ENCODE measurements at regions not wholly inside any gene's neighbourhood (a gene's known extent, or its start where the extent isn't known, plus 50 kb on each side); places are given as distances from the start of the nearest gene placed in this dataset.

GRCh38 chr2:120876526-120877280 is 141.0 kb downstream of the GLI2 start:
- CTCF ChIA-PET: interaction anchor here (0.6 kb wide), 1 partner anchor 192 kb away, joined by 4 read pairs; no protein-coding TSS in a partner anchor

DNA sequence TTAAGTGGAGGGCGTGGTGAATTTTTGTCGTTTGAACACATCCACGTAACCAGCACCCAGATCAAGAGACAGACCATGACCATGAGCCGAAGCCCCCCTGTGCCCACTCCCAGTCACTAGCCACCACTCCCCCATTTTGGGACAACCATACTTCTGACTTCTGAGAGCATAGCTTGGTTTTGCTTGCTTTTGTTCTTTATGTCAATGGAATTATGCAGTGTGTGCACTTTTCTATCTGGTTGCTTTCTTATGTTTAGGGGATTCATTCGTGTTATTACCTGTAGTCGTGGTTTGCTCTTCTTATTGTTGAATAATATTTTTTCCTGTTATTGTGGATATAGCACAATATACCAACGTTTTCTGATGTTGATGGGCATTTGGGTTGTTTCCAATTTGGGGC is 141.7 kb downstream of the GLI2 start:
- POLR2A ChIA-PET: no interaction called here
- CTCF ChIA-PET: no interaction called here

More at GRCh38 chr2:120876526-120877280, 141.0 kb downstream of the GLI2 start:
- POLR2A ChIA-PET: no interaction called here

GRCh38 chr2:120878970-120879369 is 143.3 kb downstream of the GLI2 start:
- POLR2A ChIA-PET: no interaction called here
- CTCF ChIA-PET: interaction anchor here (0.5 kb wide), 1 partner anchor 985 kb away, joined by 3 read pairs; no protein-coding TSS in a partner anchor

DNA sequence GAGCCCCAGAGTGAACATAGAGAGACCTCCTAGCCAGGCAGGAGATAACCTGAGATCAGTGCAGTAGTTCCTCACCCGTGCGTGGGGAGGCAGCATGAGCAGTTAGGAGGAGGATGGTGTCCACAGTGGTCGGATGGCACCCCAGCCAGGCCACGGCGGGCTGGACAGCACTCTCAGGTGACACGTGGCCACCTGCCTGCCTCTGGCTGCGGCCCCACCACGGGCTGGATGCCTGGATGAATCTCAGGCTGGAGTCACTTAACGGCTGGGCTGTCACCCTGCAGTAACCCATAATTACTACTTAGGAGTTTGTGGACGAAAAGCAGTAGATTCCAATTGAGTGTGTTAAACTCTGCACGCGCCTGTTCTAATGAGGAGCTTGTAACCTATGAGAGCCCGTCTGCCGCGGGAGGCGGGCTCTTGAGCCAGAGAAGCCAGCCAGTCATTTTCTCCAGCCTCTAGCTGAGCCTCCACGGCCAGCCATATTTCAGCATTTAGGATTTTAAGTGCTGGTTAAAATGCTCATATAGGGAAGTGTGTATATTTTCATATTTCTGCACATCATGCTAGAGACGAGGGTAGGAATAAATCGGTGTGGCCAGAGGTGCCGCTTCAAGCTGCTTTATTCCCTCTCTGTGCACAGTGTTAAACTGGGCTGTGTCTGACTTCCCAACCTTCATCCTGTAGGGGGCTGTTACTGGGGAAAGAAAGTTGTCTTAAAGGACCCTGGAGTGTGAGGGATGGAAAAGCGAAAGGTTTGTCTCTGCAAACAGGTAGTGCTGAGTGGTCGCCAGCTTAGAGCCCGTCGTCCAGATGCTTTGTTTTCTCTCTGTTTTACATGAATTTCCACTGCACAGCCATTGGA is 144.0 kb downstream of the GLI2 start:
- ChIA-PET CTCF (no interaction called here), POLR2A (no interaction called here)

DNA sequence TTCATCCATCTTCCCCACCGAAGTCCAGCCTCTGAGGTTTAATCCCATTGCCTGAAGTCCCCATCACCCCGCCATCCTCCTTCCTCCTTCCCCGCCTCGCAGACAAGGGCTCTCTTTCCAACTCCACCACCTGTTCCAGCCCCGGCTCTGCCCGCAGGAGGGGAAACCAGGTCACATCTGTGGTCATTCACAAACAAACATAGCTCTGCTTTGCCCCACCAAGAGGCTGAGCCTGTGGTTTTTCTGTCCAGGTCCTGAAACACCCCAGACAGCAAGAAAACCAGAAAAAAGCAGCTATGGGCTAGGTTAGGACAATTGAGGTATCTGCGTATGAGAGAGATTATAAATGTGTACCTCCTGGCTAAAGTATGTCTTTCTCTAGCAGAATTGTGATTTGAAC is 144.7 kb downstream of the GLI2 start:
- ChIA-PET POLR2A (no interaction called here), CTCF (no interaction called here)

GRCh38 chr2:120881981-120882788 is 146.5 kb downstream of the GLI2 start:
- POLR2A ChIA-PET: no interaction called here
- CTCF ChIA-PET: no interaction called here

DNA sequence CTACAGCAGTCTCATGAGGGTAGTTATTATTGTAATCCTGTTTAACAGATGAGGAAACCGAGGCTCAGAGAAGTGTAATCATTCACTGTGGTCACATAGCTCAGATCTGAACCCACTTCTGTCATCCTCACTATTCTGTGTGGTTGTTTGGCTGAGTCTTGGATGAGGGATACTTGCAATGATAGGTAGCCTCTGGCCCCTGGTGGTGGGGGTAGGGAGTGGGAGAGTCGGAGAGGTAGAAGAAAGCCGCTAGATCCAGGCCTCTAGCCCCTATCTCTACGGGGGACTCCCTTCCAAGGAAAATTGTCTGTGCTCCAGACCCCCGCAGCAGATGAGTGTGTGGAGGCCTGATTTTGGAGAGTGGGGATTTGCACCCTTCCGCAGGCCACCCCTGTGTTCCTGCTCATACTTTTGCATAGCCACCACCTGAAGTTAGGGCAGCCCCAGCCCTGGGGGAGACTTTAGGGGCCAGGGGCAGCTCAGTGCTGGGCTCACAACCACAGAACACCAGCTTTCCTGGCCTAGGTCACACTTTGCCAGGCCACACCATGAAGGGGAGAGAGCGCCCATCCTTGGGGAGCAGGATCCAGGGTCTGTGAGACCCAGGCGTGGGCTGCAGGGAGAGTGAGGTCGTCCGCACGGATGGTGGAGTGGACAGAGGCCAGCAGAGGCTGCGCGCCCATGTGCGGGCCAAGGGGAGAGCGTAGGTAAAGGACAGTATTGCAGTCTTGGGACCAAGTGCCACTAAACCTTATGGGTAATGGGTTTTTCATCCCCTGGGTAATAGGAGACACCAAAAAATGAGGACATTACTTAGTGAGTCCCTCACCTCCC is 148.2 kb downstream of the GLI2 start:
- CTCF ChIA-PET: no interaction called here
- POLR2A ChIA-PET: no interaction called here

DNA sequence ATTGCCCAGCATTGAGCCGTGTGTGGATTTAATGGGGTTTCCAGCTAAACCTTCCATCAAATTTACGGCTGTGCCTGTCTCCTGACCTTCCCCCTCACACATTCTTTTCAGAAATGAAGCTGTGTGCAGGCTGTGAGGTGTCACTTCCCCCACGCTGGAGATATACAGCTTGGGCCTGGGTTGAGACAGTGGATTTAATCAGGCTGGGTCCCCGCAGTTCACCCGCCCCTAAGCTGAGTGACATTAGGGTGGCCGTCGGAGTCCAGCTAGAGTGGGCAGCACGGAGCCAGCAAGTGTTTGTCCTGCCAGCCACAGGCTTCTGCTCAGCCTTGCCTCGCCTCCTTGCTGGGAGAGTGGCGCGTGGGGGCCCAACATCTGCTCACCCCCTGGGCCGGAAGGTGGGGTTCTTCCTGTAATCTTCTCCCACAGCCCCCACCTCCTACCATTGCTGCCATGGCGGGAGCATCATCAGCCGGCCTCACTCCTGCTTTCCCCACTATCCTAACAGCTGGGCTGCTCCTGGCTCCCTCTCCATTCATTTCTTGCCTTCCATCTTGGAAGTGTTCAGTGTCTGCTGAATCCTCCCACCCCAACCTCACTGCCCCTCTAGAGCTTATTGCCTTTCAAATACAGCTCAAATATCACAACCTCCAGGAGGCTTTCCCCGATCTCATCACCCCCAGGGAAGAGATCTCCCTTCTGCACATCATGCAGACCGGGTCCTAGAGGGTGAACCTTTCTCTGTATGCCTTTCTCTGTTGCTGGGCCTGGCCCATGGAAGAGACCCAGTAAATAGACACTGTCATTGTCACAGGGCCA is 149.0 kb downstream of the GLI2 start:
- ChIA-PET POLR2A (no interaction called here), CTCF (no interaction called here)

DNA sequence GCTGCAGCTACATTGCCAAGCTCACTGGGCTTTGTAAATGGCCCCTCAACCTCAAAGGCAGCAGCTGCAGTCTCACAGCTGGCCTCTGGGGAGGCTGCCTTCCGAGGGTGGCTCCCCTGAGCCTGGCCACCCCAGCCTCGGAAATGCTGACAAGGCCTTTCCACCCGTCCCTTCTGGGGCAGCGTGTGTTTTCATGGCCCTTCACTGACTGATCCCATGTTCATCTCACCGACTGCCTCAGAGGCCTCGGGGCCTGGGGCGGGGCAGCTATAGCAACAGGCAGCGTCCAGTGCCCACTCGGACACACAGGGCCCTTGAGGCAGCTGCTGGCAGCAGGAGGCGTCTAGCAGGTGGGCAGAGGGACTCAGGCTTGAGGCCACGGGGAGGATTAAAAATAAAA is 149.7 kb downstream of the GLI2 start:
- CTCF ChIA-PET: no interaction called here
- POLR2A ChIA-PET: no interaction called here

DNA sequence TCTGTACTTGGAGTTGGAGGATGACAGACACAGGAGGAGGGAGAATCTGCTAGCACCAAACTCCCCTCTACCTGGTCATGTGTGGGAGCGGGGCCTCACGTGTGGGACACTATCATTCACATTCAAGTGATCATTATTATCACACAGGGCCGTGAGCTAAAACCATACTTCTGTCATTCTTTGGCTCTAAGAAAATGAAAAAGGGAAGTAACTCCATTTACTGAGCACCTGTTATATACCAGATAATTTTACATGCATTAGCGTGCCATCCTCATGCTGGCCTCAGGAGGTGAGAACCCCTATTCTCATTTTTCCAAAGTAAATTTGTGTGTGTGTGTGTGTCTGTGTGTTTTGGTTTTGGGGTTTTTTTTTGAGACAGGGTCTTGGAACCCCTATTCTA is 150.1 kb downstream of the GLI2 start:
- CTCF ChIA-PET: no interaction called here

DNA sequence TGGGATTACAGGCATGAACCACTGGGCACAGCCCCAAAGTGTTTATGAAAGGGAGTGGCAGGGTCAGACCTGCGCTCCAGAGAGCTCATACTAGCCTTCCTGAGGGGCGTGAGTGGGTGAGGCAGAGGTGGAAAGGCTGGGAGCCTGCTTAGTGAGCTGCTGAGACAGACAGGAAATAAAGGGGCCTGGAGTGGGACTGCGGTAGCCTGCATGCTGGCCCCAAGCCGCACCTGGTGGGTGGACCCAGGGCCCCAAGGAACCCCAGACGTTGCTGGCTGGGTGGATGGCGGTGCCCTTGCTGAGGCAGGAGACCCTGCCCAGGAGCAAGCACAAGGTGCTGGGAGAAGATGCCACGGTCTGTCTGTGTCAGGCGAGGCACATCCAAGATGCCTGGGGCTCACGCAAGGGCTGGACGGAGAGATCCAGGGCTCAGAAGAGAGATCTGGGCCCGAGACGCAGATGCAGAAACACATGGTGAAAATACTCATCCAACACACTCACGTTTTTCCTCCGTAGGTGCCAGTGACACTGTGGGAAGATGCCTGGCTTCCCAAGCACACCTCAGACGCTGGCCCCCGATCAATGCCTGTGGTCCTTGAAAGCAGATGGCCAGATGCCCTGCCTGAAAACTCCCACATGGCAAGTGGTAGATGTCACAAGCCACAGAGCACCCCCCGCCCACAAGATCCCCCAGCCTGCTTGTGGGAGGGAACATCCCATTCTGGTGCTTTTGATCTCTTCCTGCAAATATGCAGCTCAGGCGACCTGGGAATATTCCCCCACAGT is 151.1 kb downstream of the GLI2 start:
- POLR2A ChIA-PET: no interaction called here
- CTCF ChIA-PET: no interaction called here

More for the DNA sequence above, 150.1 kb downstream of the GLI2 start:
- POLR2A ChIA-PET: no interaction called here

GRCh38 chr2:120887320-120887697 is 151.6 kb downstream of the GLI2 start:
- ChIA-PET CTCF (no interaction called here), POLR2A (no interaction called here)

- ChIA-PET POLR2A (no interaction called here), CTCF (no interaction called here)
These were observed 152.1 kb downstream of the GLI2 start for GRCh38 chr2:120887741-120888231.

- POLR2A ChIA-PET: no interaction called here
These were observed 153.2 kb downstream of the GLI2 start for GRCh38 chr2:120888851-120889250.

GRCh38 chr2:120889936-120890335 is 154.3 kb downstream of the GLI2 start:
- CTCF ChIA-PET: no interaction called here
- POLR2A ChIA-PET: no interaction called here

More at GRCh38 chr2:120888851-120889250, 153.2 kb downstream of the GLI2 start:
- CTCF ChIA-PET: no interaction called here

- POLR2A ChIA-PET: no interaction called here
- CTCF ChIA-PET: no interaction called here
These were observed 155.1 kb downstream of the GLI2 start for GRCh38 chr2:120890566-120891360.

- ChIA-PET POLR2A (no interaction called here), CTCF (no interaction called here)
These were observed 156.8 kb downstream of the GLI2 start for GRCh38 chr2:120892271-120892966.
